Osteoblast (primary cell): ENCODE measurements at regions not wholly inside any gene's neighbourhood (a gene's known extent, or its start where the extent isn't known, plus 50 kb on each side); places are given as distances from the start of the nearest gene placed in this dataset.

Experiments
- DNase-seq: peaks from one replicate; pipeline ENCODE4 v3.0.0; 2011; ENCODE audit warnings: low spot score, mixed read lengths; ENCODE audit not compliant: insufficient read length; ENCODE audit errors: missing footprints
- H2AFZ ChIP-seq: 2 replicates; pipeline ENCODE4 v1.6.0; 2011; ENCODE audit warnings: mild to moderate bottlenecking, low read length
- H3K27ac ChIP-seq: 2 replicates; pipeline ENCODE4 v1.5.1; 2011; ENCODE audit warnings: mild to moderate bottlenecking, low read depth, low read length, moderate library complexity
- H3K27me3 ChIP-seq: 2 replicates; pipeline ENCODE4 v1.6.0; 2012; ENCODE audit warnings: mild to moderate bottlenecking, control low read depth, inconsistent platforms, low read length, moderate library complexity; ENCODE audit not compliant: insufficient read depth
- H3K36me3 ChIP-seq: 2 replicates; pipeline ENCODE4 v1.5.1; 2011; ENCODE audit warnings: mild to moderate bottlenecking, low read length, control low read depth, moderate library complexity; ENCODE audit not compliant: insufficient read depth
- H3K4me1 ChIP-seq: 2 replicates; pipeline ENCODE4 v1.5.1; 2011; ENCODE audit warnings: mild to moderate bottlenecking, low read length, control low read depth, moderate library complexity; ENCODE audit not compliant: insufficient read depth
- H3K4me2 ChIP-seq: 2 replicates; pipeline ENCODE4 v1.6.0; 2011; ENCODE audit warnings: mild to moderate bottlenecking, low read length; ENCODE audit not compliant: insufficient read depth
- H3K4me3 ChIP-seq: fragments of 200-600 bp; sonication (generic); 3 replicates; pipeline ENCODE4 v1.5.1; 2012; ENCODE audit warnings: mild to moderate bottlenecking, low read length, inconsistent platforms; ENCODE audit not compliant: insufficient read depth
- H3K79me2 ChIP-seq: 2 replicates; pipeline ENCODE4 v1.6.0; 2012; ENCODE audit warnings: mild to moderate bottlenecking, low read length, control low read depth, inconsistent platforms; ENCODE audit not compliant: insufficient read depth
- H3K9me3 ChIP-seq: 2 replicates; pipeline ENCODE4 v1.5.1; 2011; ENCODE audit warnings: low read depth, low read length, control low read depth
- H4K20me1 ChIP-seq: 2 replicates; pipeline ENCODE4 v1.6.0; 2012; ENCODE audit warnings: mild to moderate bottlenecking, low read length, control low read depth; ENCODE audit not compliant: insufficient read depth
- TF ChIP-seq, protein P1 (sequence below): IDR thresholded peaks from 2 replicates; pipeline ENCODE4 v1.5.1; 2011; ENCODE audit warnings: mild to moderate bottlenecking, low read depth, low read length, moderate library complexity; ENCODE audit errors: extremely low read depth

DNA sequence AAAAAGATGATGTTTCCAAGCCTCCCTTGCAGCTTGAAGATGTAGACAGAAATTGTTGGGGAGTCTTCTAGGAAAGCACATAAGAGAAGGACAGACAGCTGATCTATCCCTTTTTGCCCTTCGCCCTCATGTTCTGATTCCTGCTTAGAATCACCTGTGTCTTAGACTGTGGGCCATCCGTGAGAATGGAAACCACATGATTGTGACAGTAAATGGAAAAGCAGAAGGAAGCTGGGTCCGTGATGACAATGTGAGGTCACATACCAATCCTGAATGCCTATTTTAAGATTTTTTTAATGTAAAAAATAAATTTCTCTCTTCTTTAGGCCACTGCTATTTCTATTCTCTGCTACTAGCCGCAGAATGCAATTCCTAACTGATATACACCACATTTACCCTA, 67.7 kb upstream of the C1orf87 start:
- Histone ChIP-seq H3K9me3 (no peaks in the 10 kb centered on the region), H3K27me3 (no peaks in the 10 kb centered on the region), H3K4me3 (no peak overlapping the region), H3K4me2 (no peak overlapping the region), H2AFZ (no peak overlapping the region), H4K20me1 (no peaks in the 10 kb centered on the region), H3K79me2 (no peaks in the 10 kb centered on the region), H3K4me1 (no peaks in the 10 kb centered on the region), H3K27ac (no peak overlapping the region), H3K36me3 (no peaks in the 10 kb centered on the region)
- TF ChIP-seq, protein P1, sequence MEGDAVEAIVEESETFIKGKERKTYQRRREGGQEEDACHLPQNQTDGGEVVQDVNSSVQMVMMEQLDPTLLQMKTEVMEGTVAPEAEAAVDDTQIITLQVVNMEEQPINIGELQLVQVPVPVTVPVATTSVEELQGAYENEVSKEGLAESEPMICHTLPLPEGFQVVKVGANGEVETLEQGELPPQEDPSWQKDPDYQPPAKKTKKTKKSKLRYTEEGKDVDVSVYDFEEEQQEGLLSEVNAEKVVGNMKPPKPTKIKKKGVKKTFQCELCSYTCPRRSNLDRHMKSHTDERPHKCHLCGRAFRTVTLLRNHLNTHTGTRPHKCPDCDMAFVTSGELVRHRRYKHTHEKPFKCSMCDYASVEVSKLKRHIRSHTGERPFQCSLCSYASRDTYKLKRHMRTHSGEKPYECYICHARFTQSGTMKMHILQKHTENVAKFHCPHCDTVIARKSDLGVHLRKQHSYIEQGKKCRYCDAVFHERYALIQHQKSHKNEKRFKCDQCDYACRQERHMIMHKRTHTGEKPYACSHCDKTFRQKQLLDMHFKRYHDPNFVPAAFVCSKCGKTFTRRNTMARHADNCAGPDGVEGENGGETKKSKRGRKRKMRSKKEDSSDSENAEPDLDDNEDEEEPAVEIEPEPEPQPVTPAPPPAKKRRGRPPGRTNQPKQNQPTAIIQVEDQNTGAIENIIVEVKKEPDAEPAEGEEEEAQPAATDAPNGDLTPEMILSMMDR: no peak
- no peak for DNase-seq

DNA sequence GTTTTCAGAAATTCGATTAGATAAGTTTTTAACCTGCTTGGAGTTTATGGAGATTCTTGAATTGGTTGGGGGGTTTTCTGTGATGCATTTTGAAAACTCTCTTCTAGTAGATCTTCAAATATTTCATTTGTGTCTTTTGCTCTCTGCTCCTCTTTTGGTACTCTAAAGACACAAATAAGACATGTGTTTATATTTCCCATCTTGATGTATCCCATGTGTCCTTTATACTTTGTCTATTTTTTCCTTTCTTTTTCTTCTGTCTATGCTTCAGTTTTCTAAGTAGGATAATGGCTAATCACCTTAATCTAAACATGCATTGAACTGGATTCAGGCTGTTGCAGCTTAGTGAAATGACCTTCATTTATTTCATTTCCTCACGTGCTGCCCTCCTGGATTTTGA, 63.8 kb upstream of the C1orf87 start:
- TF ChIP-seq, protein P1: no peak
- Histone ChIP-seq H3K36me3 (no peaks in the 10 kb centered on the region), H3K27ac (no peak overlapping the region)

DNA sequence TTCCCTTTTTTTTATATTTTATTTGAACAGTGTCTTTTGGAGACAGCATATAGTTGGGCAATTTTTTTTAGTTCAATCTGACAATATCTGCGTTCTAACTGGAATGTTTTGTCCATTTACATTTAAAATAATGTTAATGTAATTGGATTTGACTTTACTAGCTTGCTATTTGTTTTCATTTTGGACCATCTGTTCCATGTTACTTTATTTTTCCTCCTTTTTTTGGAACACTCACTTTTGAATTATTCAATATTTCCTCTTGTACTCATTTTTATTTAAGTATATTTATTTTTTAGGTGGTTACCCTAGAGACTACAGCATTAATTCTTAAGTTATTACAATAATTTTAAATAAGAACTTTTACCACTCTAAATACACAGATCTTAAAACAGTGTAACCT, 62.8 kb upstream of the C1orf87 start:
- no peaks in the 10 kb centered on the region for H3K36me3 ChIP-seq
- no peak overlapping the region for H3K4me3 ChIP-seq
- no peak overlapping the region for H3K4me2 ChIP-seq
- no peak for DNase-seq
- no peaks in the 10 kb centered on the region for H4K20me1 ChIP-seq
- TF ChIP-seq, protein P1: no peak
- peaks cover 27% of the 10 kb centered on the region for H3K4me1 ChIP-seq
- no peak overlapping the region for H2AFZ ChIP-seq
- H3K27ac ChIP-seq: no peak overlapping the region
- no peaks in the 10 kb centered on the region for H3K9me3 ChIP-seq
- H3K27me3 ChIP-seq: no peaks in the 10 kb centered on the region
- no peaks in the 10 kb centered on the region for H3K79me2 ChIP-seq

More for the DNA sequence above, 63.8 kb upstream of the C1orf87 start:
- no peak overlapping the region for H3K4me2 ChIP-seq
- no peak overlapping the region for H3K4me3 ChIP-seq
- H3K27me3 ChIP-seq: no peaks in the 10 kb centered on the region
- no peaks in the 10 kb centered on the region for H3K79me2 ChIP-seq
- H4K20me1 ChIP-seq: no peaks in the 10 kb centered on the region
- H3K9me3 ChIP-seq: no peaks in the 10 kb centered on the region
- no peak for DNase-seq
- H2AFZ ChIP-seq: no peak overlapping the region
- peaks cover 27% of the 10 kb centered on the region for H3K4me1 ChIP-seq

DNA sequence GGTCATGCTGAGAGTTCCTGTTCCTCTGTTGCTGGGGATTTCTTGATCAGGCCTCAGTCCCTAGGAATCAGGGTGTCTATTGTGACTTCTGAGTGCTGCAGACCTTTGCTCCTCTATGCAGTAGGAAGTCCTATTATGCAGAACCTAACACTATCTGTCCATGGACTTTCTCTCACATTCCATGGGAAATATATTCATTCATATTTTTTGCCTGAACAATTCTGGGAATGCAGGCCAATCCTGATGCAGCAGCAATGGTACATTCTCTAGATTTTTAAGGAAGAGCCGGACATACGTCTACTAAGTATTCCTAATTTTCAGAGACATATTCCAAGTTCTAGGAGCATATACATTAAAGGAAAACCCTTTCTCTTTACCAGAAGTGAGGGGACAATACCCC, 61.1 kb upstream of the C1orf87 start:
- H3K36me3 ChIP-seq: no peaks in the 10 kb centered on the region
- no peaks in the 10 kb centered on the region for H3K9me3 ChIP-seq
- H3K4me3 ChIP-seq: no peak overlapping the region
- no peaks in the 10 kb centered on the region for H3K27me3 ChIP-seq
- H2AFZ ChIP-seq: no peak overlapping the region
- TF ChIP-seq, protein P1: no peak
- H3K4me1 ChIP-seq: peaks cover 39% of the 10 kb centered on the region
- no peak overlapping the region for H3K4me2 ChIP-seq
- DNase-seq: no peak
- H3K27ac ChIP-seq: no peak overlapping the region
- H4K20me1 ChIP-seq: no peaks in the 10 kb centered on the region
- H3K79me2 ChIP-seq: no peaks in the 10 kb centered on the region
